Prostate gland (tissue), 2 donors: ENCODE measurements at regions not wholly inside any gene's neighbourhood (a gene's known extent, or its start where the extent isn't known, plus 50 kb on each side); places are given as distances from the start of the nearest gene placed in this dataset.

Source experiments
- POLR2A ChIP-seq: fragments of 450-650 bp; IDR thresholded peaks from one replicate; pipeline ENCODE4 v1.6.1; 2016; ENCODE audit warnings: antibody characterized with exemption, mild to moderate bottlenecking
- POLR2AphosphoS5 ChIP-seq: sonication (generic); formaldehyde crosslinking; IDR thresholded peaks from one replicate; pipeline ENCODE4 v1.6.1; 2017; ENCODE audit warnings: antibody characterized with exemption
- TF ChIP-seq, protein P1 (sequence below), 4 experiments: fragments of 200-600 bp in 2 of 4; fragments of 450-650 bp in 2 of 4; sonication (generic) in 2 of 4; IDR thresholded peaks; 1 replicate in 3 of 4; 2 replicates in 1 of 4; pipeline ENCODE4 v1.5.1; 2016 to 2019; ENCODE audit warnings: antibody characterized with exemption in 4 of 4, mild to moderate bottlenecking in 2 of 4, moderate library complexity in 2 of 4

GRCh38 chr4:188993871-188994270 is 854.6 kb downstream of the TRIML1 start:
- TF ChIP-seq POLR2A (no peak), POLR2AphosphoS5 (no peak)
- TF ChIP-seq, protein P1, sequence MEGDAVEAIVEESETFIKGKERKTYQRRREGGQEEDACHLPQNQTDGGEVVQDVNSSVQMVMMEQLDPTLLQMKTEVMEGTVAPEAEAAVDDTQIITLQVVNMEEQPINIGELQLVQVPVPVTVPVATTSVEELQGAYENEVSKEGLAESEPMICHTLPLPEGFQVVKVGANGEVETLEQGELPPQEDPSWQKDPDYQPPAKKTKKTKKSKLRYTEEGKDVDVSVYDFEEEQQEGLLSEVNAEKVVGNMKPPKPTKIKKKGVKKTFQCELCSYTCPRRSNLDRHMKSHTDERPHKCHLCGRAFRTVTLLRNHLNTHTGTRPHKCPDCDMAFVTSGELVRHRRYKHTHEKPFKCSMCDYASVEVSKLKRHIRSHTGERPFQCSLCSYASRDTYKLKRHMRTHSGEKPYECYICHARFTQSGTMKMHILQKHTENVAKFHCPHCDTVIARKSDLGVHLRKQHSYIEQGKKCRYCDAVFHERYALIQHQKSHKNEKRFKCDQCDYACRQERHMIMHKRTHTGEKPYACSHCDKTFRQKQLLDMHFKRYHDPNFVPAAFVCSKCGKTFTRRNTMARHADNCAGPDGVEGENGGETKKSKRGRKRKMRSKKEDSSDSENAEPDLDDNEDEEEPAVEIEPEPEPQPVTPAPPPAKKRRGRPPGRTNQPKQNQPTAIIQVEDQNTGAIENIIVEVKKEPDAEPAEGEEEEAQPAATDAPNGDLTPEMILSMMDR (IDR thresholded peaks at IDR 0.05) = no peak
